ENCODE measurements at regions not wholly inside any gene's neighbourhood (a gene's known extent, or its start where the extent isn't known, plus 50 kb on each side); places are given as distances from the start of the nearest gene placed in this dataset.

DNA sequence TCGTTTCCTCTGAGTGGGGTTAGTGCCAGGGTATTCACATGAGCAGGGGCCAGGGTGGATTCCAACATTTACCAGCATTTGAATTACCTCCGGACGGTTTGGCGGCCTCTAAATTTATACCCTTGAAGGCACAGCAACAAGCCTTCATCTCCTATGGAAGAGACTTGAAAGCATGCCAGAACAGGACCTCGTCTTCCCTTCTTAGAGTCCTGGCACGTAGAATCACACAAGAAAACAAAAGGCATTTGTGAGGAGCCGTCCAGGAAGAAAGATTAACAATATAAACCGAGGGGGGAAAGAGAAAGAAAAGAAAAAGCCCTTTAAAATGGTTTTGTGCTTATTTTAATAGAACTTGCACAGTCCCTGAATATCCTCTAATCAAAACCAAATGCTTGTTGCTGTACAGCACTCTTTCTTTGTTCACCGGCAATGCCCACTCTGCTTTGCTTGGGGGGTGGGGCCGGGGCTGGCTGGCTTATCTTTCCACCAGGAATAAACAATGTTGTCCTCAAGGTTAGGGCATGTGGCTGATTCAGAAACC is 575.8 kb upstream of the ZNF462 start:
- DNase-seq, result no peak

DNA sequence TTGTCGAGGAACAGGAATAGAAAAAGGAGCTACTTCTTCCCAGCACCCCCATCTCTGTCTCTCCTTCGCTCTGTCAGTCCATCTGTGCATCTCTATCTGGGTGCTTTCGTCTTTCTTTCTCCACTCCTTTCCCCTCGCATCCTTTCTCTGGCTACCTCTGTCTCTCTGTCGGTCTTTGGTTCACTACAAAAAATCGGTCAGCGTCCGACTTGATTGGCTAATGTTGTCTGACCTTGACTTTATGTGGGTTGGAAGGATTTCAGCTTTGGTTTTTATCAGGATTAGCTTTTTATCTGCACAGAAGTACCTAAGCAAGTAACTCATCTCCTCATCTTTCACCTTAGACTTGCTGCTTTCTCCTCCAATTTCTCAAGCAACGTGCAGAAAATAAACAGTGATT is 575.2 kb upstream of the ZNF462 start:
- DNase-seq, result no peak

DNA sequence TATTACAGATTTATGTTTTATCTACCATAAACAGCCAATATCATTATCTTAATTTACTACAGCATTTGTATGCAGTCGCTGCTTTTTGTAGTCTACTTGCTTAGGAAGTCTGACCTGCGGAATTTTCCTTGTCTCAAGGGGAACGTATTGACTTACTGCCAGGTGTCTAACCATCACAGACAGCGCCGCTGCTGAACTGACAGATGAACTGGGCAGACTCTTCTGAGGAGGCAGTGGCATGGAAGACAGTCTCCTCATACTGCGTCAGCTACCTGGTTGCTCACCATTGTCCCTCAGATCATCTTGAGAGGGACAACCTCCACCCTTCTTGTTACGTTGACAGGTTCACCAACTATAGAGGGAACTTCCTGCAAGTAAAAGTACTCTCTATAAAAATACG is 574.3 kb upstream of the ZNF462 start:
- no peak for DNase-seq

DNA sequence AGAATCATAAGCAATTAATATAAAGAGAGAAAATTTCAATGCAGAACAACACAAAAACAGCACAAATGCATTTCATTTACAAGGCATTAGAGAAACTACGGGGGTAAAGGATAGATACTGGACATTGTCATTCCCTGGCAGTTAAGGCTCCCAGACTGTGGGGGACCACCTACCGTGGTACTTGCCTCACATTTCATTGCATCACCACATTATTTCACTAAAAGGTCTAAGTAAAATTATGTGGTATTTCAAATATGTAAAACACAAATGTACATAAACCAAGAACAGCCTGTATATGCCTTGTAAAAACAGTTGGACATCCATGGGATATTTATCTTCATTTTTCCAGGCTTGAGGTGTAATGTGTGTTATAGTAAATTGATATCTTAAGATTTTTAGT is 571.2 kb upstream of the ZNF462 start:
- no peak for DNase-seq

DNA sequence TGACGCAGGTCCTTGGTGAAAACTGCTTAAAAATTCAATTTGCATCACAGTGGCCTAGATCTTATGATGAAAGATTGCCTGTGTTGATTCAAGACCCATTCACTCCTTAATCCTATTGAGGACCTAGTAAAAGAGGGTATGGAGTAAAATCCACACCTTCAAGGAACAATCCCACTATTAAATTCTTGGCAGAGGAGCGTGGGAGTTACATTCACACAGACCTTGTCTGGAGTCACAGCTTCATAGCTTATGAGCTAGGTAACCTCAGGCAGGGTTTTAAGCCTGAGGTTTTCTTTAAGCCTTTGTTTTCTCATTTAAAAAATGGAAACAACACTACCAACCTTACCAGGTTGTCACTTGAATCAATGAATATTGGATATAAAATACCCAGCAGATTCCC is 566.5 kb upstream of the ZNF462 start:
- no peak for DNase-seq

DNA sequence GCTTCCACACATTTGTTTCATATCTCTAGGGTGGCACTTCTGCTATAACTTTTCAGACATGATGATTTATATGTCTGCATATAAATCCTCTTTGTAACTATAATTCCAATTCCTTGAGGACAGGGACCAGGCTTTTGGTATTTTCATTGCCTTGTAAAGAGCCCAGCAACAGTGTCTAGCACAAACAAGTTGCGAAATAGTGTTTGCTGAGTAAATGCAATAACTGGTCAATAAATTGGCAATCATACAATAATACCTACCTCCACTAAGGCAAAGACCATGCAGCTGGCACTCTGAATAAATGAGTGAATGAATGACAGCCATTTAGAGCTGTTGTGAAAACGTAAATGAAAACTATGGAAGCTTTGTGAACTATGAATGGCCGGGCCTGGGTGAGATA is 564.0 kb upstream of the ZNF462 start:
- no peak for DNase-seq

DNA sequence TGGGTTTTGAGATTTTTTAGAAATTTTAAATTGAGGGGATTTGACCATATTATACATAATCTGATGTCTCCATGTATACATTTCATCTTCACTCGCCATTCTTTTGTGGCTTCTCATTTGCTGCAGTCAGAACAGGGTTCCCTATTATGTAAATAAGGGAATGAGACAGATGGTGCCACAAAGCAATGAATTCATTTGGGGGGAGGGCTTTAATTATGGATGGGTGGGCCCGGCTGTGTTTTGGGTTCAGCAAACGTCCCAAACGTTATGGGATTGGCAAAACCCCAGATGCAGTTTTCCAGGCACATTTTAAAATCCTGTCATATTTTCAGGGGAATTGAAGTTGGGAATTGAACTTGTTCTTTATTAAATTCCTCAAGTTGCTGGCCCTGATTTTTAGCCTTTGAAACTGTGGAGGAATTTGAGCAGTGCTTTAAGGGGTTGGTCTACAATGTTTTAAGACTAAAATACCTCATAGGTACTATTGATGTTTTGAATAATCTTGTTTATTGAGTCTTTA is 558.5 kb upstream of the ZNF462 start:
- DNase-seq, result no peak

DNA sequence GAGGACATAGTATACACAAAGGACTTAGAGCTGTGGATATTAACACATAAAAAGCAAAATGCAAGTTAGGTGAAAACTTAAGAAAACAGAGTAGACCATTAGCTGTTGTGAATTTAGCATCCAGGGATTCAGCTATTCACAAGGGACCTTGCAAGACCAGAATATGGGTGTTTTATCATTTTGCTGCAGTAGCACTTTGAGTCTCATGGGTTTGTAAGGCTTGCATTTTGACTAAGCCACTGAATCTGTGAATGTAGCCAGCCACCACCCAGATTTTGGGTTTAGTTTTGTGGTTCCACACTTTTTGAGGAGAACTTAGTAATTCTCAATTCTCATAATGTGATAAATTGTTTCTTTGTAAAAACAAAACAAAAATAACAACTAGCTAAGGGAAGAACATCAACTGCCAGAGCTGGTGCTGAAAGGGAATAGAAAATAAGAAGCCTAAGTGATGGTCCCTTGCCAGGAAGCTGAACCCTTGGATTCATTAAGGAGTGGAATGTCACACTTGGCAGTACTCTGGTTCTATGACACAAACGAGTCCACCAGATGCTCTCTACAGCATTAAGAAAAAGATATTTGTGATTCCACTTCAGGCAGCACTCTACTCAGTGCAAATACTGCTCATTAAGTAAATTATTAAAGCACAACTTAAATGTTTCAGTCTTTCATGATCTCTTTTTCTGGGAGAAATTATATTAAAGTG is 557.4 kb upstream of the ZNF462 start:
- DNase-seq, result no peak

DNA sequence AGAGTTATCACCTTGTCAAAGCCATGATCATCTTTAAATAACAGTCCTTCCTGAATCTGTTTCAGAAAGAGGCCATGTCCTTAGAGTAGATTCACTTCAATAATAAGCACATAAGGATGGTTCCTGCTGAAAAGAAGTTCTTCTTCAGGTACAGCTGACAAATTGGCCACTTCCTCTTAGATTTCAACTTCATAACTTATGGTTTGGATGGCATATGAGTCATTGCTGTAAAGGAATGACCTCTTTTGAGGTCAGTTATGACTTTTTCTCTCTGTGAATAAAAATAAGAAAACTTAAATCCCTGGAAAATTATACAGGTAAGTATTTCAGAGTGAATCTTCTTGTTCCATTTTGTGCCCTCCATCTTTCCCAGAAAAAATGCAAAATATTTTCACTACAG is 555.3 kb upstream of the ZNF462 start:
- DNase-seq, result no peak

DNA sequence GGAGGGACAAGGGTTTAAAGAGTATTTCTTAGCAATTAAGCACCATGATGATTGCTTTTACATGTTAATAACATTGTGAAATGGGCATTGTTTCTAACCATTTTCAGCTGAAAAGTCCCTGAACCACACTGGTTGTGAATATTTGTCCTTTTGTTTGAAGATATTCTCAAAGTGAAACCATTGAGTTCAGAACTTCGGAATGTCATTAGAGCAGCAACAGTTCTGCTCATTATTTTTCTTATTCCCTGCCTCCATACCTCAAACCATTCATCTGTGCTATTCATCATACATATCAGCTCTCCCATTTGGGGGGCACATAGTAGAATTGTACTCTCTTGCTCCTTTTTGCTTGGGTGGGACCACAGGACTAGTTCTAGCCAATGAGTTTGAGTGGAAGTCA is 553.0 kb upstream of the ZNF462 start:
- DNase-seq, result no peak

DNA sequence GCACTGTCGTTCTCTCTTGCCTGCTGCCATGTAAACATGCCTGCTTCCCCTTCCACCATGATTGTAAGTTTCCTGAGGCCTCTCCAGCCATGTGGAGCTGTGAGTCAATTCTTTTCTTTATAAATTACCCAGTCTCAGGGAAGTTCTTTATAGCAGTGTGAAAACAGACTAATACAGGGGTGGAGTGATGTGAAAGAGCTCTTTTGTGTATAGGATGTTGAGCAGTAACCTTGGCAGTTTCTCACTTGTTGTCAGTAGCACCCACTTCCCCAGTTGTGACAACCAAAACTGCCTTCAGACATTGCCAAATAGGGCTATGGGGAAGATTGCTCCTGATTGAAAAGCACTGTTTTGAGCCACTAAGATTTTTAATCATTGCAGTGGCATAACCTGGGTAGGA is 552.2 kb upstream of the ZNF462 start:
- DNase-seq, result no peak

DNA sequence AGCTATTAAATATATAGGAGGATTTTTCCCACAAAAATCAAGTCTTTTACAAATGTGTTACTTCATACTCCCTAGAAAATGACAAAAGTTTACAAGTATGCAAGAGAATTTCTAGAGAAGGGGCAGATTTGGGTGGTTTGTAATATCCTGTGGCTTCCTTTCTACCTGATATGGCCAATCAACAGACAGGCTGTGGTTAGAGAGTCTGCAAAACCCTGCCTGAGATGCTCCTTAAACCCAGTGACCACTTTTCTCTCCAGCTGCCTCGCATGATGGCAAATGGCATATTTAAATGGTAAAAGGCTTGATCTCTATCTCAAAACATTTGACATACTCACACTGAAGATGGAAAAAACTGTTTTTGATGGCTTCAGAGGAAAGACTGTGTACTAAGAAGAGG is 550.1 kb upstream of the ZNF462 start:
- no peak for DNase-seq

DNA sequence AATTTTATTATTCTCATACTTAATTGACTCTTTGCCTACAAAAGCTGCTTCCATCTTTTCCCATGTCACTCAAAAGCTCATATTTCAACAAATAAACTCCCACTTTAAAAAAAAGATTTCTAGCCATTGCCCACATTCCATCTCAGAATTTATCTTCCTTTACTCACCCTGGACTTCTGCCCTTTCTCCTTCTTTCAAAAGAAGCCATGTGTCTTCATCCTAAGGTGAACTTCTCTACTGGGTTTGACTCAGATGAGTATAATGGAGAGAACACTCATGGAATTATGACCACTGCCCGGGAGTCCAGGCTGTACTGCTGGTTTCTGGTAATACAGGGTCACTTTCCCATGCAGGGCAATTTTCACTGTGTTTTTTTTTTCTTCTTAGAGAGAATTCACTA is 548.5 kb upstream of the ZNF462 start:
- DNase-seq, result no peak

DNA sequence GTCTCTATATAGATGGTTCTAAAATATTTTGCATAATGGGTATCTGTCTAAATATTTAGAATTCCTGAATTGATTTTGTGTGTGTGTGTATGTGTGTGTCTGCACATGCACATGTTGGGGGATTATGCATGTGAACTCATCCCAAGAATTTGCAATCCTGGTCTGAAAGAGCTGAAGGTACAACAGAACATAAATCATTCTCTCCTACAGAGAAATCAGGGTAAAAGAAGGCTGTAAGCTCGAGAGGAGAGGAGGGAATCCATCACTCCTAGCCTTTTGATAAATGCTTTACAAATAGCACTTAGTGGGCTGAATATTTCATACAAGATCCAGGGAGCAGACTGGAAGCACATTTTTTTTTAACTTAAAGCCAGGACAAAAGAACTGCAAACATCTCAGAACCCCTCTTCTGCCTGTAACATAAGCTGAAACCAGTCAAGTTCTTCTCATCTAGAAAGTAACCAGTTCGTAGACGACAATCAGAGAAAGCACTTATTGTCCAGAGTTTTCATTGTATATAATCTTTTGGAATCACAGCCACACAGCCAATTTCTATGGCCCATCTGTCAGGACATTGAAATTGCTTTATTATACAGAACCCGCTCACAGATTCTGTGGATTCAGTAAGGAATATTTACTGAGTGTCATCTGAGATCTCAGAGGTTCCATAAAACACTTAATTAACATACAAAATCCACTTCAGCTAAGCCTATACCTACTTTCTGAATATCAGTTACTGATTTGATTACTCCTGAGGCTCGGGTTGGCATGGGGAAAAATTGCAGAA is 541.4 kb upstream of the ZNF462 start:
- no peak for DNase-seq

DNA sequence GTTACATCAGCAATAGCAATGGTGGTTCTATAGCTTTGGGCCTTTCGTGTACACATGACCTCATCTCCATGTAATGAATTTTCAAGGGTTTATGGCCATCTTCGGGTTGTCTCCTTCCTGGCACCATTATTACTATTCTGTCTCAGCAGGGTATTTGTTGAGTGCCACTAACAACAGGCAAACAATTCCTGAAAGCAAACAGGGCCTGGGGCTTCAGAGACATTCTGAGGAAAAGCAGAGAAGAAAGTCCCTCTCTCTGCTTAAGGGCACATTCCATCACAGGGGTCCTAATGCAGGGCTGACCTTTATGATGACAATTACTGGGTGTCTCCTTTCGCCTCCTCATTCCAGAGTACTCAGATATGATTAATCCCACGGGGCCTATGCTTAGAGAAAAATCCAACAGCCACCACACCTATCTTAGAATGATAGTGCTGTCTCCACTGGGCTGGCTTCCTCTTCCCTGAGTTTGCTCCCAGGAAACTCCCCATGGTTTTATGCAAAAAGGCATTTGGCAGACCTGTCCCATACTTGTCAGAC is 540.2 kb upstream of the ZNF462 start:
- no peak for DNase-seq

DNA sequence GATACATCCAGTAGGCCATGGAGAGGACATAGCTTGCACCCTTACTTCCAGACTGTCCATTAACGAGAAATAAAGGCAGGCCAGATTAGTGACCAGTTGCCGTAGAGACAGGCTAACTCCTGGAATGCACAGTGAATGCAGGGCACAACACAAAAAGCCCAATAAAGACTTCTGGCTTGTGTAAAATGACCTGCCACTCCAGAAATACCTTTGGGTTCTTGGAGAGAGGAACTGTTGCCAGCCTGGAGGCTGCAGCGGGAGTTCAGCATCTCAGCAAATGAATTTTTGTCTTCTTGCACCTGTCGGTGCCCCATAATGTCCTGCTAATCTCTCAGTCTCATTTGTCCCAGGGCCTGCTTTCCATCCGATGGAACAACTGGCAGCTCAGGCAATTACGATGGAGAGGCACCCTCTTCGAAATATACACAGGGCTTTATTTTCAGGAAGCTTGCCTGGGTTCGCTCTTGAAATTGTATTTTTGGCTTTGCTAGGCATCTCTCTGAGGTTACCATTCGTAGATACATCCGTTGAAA is 538.8 kb upstream of the ZNF462 start:
- DNase-seq, result no peak

DNA sequence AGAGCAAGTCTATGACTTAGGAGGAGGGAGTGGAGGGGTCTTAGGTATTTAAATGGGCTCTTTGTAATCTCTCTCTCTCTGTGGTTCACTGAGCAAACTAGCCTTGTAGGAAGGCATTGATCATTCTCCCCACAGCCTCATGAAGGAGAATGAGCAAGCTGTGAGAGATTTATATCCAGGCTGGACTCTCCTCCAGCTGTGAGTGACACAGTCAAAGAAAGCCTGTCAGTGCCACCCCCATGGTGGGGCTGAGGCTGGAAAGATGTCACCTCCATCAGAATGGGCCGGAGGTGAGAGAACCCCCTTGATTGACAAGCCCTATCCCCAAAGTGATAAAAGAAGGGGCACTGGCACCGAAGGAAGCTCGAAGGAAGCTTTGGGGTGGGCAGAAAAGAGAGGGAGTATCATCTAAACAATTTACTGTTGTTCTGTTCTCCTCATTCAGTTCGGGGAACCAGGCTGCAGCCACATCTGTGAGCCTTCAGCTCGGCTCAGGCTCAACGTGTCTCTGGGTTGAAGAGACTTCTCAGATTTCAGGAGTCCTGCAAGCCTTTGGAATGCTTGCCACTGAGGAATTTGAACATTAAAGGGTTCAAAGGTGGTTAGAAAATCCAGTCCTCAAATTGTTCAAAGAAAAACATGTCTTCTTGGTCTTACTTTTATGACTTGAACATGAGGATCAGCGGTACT is 538.2 kb upstream of the ZNF462 start:
- DNase-seq, result no peak

DNA sequence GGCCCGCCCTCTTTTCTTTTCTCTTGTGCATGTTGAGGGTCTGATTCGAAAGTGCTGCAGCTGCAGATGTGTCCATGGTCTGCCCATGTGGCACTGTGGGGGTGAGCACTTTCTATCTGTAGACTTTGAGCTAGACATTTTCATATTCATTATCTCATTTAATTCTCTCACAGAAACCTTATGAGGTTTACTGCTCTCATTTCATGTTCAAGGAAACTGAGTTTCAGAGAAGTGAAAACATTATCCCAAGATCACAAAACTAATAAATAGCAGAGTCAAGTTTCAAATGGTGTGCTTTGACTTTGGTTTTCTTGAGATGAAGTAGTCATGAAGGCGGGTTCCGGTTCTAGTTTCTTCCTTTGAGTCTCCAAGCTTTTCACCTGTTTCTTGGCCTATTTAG is 536.5 kb upstream of the ZNF462 start:
- DNase-seq, result no peak

DNA sequence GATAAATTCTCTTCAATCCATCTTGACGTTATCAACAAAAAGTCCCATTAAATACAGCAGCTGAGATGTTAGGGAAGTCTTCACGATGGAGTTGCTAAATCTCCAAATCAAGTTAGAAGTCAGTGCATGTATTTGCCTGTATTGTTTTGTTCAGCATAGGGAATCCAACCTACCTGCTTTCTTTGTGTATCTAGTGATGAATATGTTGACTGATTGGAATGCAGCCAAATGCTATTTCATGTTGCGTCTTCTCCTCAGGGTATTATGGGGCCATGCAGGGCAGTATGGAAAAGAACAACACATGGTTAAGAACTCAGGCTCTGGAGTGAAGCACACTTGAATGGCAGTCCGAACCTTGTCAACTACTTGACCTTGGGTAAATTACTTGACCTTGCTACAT is 529.5 kb upstream of the ZNF462 start:
- no peak for DNase-seq

DNA sequence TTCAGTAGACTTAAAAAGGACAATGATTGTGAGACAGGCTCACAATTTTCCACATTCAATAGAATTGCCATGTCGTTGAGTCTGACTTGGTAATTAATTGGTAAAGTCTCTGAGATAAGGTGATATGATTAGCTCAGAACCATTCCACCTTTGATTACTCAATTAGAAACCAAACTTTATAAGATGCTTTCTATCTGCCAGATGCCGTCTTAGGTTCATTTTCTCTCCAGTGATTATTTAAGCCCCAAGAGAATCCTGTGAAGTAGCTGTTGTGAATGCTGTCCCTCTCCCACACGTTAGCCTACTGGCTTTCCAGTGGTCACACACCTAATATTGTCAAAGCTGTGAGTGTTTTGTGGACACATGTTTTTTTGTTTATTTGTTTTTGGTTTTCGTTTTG is 528.9 kb upstream of the ZNF462 start:
- DNase-seq, result no peak

DNA sequence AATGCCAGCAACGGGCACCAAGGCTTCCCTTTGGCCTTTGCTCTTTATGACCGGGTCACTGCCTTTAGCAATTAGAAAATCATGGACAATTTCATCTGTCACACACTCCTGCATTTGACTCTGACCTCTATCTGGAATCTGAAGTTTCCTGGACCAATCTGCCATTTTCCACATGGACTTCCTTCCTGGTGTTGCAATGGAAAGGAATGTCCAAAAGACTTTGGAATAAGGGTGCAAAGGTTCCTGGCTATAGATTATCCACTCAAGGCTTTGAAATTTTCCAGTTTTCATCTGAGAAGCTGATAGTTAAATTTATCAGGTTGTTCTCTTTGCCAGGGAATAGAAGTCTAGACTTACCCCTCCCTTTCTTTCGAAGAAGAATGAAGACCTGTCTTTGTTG is 523.1 kb upstream of the ZNF462 start:
- DNase-seq, result no peak

DNA sequence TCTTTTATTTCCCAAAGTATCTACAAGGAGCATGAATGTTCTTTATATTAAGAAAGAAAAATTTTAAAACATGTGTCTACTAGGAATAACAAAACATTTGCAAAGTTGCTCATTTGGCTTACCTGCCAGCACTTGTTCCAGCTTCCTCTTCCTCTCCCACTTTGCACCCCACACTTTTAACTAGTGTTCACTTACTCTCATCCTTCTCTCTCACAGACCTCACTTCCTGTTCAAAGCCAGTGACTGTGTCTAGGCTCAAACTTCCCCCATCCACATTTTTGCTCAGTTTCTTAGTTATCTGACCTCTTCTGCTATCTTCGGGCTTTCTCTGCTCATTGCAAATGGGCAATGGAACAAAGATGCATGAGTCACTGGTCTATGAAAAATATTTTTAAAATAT is 512.2 kb upstream of the ZNF462 start:
- DNase-seq, result no peak

DNA sequence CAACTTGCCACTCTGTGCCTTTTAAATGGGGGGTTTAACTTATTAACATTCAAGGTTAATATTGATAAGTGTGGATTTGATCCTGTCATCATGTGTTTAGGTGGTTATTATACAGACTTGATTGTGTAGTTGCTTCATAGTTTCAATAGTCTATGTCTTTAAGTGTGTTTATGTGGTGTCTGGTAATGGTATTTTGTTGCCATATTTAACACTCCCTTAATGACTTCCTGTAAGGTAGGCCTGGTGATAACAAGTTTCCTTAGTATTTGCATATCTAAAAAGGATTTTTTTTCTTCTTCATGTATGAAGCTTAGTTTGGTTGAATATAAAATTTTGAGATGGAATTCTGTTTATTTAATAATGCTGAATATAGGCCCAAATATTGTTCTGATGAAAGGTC is 506.0 kb upstream of the ZNF462 start:
- DNase-seq, result no peak
